ENCODE measurements at regions not wholly inside any gene's neighbourhood (a gene's known extent, or its start where the extent isn't known, plus 50 kb on each side); places are given as distances from the start of the nearest gene placed in this dataset.

- TF ChIP-seq SPI1 (IDR thresholded peaks at IDR 0.05; ENCODE audit: low read depth, low read length) = no peak
- DNase-seq (ENCODE audit: insufficient read length, low spot score) (no peak), FAIRE-seq (no peak)
Observed at GRCh38 chr5:116389601-116390000, 185.0 kb downstream of the SEMA6A start.

DNA sequence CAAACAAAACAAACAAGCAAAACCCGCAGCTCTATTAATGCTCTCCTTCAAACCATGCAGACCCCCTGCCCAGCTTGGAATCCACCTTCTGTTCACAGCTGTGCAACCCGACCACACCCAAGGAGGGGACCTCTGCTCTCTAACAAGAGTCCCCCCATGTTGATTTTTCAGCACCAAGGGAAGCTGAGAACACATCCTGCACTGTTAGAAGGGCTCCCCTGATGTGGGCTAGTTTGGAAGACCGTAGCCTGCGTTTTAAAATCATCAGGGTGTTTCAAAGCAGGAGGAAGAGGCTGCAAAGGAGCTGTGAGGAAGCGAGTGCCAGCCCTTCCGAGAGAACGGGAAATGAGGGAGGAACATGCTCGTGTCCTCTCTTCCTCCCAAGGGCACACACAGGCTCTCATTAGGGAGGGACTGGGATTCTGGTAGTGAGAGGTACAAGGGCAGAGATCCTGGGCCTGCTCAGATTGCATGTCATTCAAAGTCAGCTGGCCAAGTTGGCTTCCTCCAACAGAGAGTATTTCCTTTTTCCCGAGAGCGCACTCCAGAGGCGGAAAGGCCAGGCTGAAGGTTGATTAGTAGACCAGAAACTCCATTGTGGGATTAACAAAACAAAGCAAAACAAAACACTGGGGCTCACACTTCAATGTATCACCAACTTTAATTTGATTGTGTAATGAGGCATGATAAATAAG lies 185.9 kb downstream of the SEMA6A start:
- FAIRE-seq = no peak

GRCh38 chr5:116387738-116388137 lies 186.9 kb downstream of the SEMA6A start:
- no peak for DNase-seq (ENCODE audit: insufficient read length, low spot score)

More for the DNA sequence above, 185.9 kb downstream of the SEMA6A start:
- no peak for DNase-seq (ENCODE audit: insufficient read length, low spot score)
- TF ChIP-seq POU2F2 (IDR thresholded peaks at IDR 0.05; ENCODE audit: low read depth, low read length) (no peak), POLR2A (IDR thresholded peaks at IDR 0.05; ENCODE audit: low read depth, low read length) (no peak), SPI1 (IDR thresholded peaks at IDR 0.05; ENCODE audit: low read depth, low read length) (no peak), PAX5 (IDR thresholded peaks at IDR 0.05; ENCODE audit: insufficient read depth, low read length, severe bottlenecking) (no peak), TAF1 (IDR thresholded peaks at IDR 0.05; ENCODE audit: low read depth, low read length) (no peak), POLR2AphosphoS5 (IDR thresholded peaks at IDR 0.05; ENCODE audit: low read depth, low read length) (no peak)

GRCh38 chr5:116386633-116387032 lies 188.0 kb downstream of the SEMA6A start:
- FAIRE-seq (no peak), DNase-seq (ENCODE audit: insufficient read length, low spot score) (no peak)

More at GRCh38 chr5:116387738-116388137, 186.9 kb downstream of the SEMA6A start:
- no peak for TF ChIP-seq POLR2A (IDR thresholded peaks at IDR 0.05; ENCODE audit: low read depth, low read length)
- TF ChIP-seq POLR2AphosphoS5 (IDR thresholded peaks at IDR 0.05; ENCODE audit: low read depth, low read length) = no peak
- no peak for TF ChIP-seq PAX5 (IDR thresholded peaks at IDR 0.05; ENCODE audit: insufficient read depth, low read length, severe bottlenecking)
- TF ChIP-seq POU2F2 (IDR thresholded peaks at IDR 0.05; ENCODE audit: low read depth, low read length) = no peak
- no peak for TF ChIP-seq TAF1 (IDR thresholded peaks at IDR 0.05; ENCODE audit: low read depth, low read length)
- no peak for TF ChIP-seq SPI1 (IDR thresholded peaks at IDR 0.05; ENCODE audit: low read depth, low read length)
- FAIRE-seq = no peak

DNA sequence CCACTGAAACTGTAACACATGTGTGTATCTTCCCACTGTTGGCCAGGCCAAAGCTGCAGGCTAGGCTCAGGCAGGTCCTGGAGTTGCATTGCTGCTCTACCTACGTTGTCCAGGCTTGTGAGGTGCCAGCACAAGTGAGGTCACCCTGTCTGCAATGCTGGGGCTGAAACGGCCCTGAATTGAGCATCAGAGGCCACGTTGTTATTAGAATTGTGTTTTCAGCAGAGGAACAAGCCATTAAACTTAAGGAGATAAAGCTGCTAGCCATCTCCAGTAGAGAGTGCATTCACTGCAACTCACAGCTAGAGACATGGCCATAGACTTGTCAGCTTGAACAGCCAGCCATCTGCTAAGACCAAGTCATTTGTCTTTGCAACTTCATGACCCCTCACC lies 191.8 kb downstream of the SEMA6A start:
- no peak for TF ChIP-seq PAX5 (IDR thresholded peaks at IDR 0.05; ENCODE audit: insufficient read depth, low read length, severe bottlenecking)
- no peak for FAIRE-seq
- no peak for DNase-seq (ENCODE audit: insufficient read length, low spot score)

More at GRCh38 chr5:116386633-116387032, 188.0 kb downstream of the SEMA6A start:
- TF ChIP-seq POU2F2 (IDR thresholded peaks at IDR 0.05; ENCODE audit: low read depth, low read length) = no peak

DNA sequence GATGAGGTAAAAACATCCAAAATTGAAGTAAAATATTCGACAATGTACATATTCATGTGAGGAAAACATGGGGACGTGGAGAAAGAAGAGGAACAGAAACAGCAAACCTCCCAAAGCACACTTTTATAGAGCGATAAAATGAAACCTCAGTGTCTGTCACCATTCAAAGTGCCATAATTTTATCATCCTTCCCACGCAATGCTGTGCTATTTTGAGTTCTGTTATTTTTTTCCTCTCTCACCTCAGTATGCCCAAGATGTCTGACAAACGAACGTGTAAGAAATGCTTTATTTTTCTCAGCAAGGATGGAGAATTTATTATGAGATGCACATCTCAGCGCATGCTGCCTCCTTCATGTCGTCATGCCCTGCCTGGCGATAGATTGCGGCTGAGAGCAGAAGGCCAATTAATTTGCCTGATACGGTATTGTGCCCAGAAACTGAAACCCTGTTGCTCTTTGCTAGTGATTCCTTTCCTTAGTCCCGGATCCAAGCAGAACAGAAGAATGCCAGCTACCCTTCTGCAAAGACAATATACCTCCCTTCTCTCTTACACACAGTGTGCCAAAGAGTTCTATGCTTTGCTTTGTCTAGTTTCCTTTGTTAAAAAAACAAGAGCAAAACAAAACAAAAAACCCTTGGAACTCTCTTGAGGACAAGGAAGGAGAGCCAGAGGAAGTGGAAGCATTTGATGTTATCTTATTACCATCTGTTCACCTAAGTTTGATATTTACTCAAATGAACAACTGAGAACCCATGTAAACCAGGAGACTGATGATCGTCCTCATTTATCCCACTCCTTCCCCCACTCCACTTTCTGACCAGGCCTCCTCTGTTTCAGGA lies 192.4 kb downstream of the SEMA6A start:
- FAIRE-seq (no peak), DNase-seq (ENCODE audit: insufficient read length, low spot score) (no peak)
- TF ChIP-seq SPI1 (IDR thresholded peaks at IDR 0.05; ENCODE audit: low read depth, low read length) = peak; percentile 20; the same call in 1 of the 2 replicates
- TF ChIP-seq PAX5 (IDR thresholded peaks at IDR 0.05; ENCODE audit: insufficient read depth, low read length, severe bottlenecking) = no peak

- TF ChIP-seq TAF1 (IDR thresholded peaks at IDR 0.05; ENCODE audit: low read depth, low read length) (no peak), PAX5 (IDR thresholded peaks at IDR 0.05; ENCODE audit: insufficient read depth, low read length, severe bottlenecking) (no peak), SPI1 (IDR thresholded peaks at IDR 0.05; ENCODE audit: low read depth, low read length) (no peak), POLR2AphosphoS5 (IDR thresholded peaks at IDR 0.05; ENCODE audit: low read depth, low read length) (no peak), POU2F2 (IDR thresholded peaks at IDR 0.05; ENCODE audit: low read depth, low read length) (no peak), POLR2A (IDR thresholded peaks at IDR 0.05; ENCODE audit: low read depth, low read length) (no peak)
- DNase-seq (ENCODE audit: insufficient read length, low spot score) (no peak), FAIRE-seq (no peak)
Observed at GRCh38 chr5:116381201-116381600, 193.4 kb downstream of the SEMA6A start.

- FAIRE-seq (no peak), DNase-seq (ENCODE audit: insufficient read length, low spot score) (no peak)
- TF ChIP-seq TAF1 (IDR thresholded peaks at IDR 0.05; ENCODE audit: low read depth, low read length) = no peak
- no peak for TF ChIP-seq POLR2AphosphoS5 (IDR thresholded peaks at IDR 0.05; ENCODE audit: low read depth, low read length)
- no peak for TF ChIP-seq SPI1 (IDR thresholded peaks at IDR 0.05; ENCODE audit: low read depth, low read length)
- no peak for TF ChIP-seq PAX5 (IDR thresholded peaks at IDR 0.05; ENCODE audit: insufficient read depth, low read length, severe bottlenecking)
- no peak for TF ChIP-seq POU2F2 (IDR thresholded peaks at IDR 0.05; ENCODE audit: low read depth, low read length)
- TF ChIP-seq POLR2A (IDR thresholded peaks at IDR 0.05; ENCODE audit: low read depth, low read length) = no peak
Observed at GRCh38 chr5:116380621-116381020, 194.0 kb downstream of the SEMA6A start.

DNA sequence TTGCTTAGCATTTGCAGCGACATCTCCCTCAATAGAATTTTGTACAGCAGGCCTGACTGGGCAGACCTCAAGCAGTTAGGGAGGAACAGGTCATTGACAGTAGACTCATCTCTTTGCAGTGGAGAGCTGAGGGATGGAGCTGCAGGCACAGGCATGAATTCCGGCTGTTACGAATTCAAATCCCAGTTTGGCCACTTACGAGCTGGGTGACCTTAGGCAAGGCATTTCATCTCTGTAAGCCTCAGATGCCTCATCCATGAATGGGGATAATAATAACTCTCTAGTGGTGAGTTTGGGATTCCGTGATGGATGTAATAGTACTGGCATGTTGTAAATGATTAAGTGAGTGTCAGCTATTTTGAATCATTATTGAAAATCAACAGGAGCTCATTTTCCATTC lies 195.3 kb downstream of the SEMA6A start:
- DNase-seq (ENCODE audit: insufficient read length, low spot score) (no peak), FAIRE-seq (no peak)
- TF ChIP-seq PAX5 (IDR thresholded peaks at IDR 0.05; ENCODE audit: insufficient read depth, low read length, severe bottlenecking) (no peak), TAF1 (IDR thresholded peaks at IDR 0.05; ENCODE audit: low read depth, low read length) (no peak), POLR2A (IDR thresholded peaks at IDR 0.05; ENCODE audit: low read depth, low read length) (no peak), POU2F2 (IDR thresholded peaks at IDR 0.05; ENCODE audit: low read depth, low read length) (no peak), SPI1 (IDR thresholded peaks at IDR 0.05; ENCODE audit: low read depth, low read length) (no peak)

GRCh38 chr5:116378777-116379121 lies 195.9 kb downstream of the SEMA6A start:
- DNase-seq (ENCODE audit: insufficient read length, low spot score) = no peak
- FAIRE-seq = no peak
- TF ChIP-seq POU2F2 (IDR thresholded peaks at IDR 0.05; ENCODE audit: low read depth, low read length) = no peak
